HG02938 (cell line): ENCODE measurements at regions not wholly inside any gene's neighbourhood (a gene's known extent, or its start where the extent isn't known, plus 50 kb on each side); places are given as distances from the start of the nearest gene placed in this dataset.

ENCODE experiments used
- ATAC-seq: cut with Tn5 transposase; IDR thresholded peaks from one replicate; pipeline ENCODE4 v1.9.1; 2021; ENCODE audit warnings: mild to moderate bottlenecking, moderate library complexity; ENCODE audit not compliant: unreplicated experiment

GRCh38 chr3:72109327-72110259, 324.6 kb upstream of the PROK2 start:
- ATAC-seq: no peak

- ATAC-seq: no peak
These were observed 320.4 kb upstream of the PROK2 start for GRCh38 chr3:72105306-72105705.

- peak; percentile 66 for ATAC-seq
These were observed 317.2 kb upstream of the PROK2 start for GRCh38 chr3:72102112-72102616.

- ATAC-seq: no peak
These were observed 316.5 kb upstream of the PROK2 start for GRCh38 chr3:72101494-72101893.

GRCh38 chr3:72100601-72101187, 315.7 kb upstream of the PROK2 start:
- ATAC-seq: peak; percentile 57

- no peak for ATAC-seq
These were observed 315.1 kb upstream of the PROK2 start for GRCh38 chr3:72100080-72100511.

GRCh38 chr3:72099326-72100079, 314.6 kb upstream of the PROK2 start:
- no peak for ATAC-seq

- no peak for ATAC-seq
These were observed 312.1 kb upstream of the PROK2 start for GRCh38 chr3:72097053-72097452.

GRCh38 chr3:72095521-72095920, 310.6 kb upstream of the PROK2 start:
- ATAC-seq: no peak

- ATAC-seq: no peak
These were observed 309.0 kb upstream of the PROK2 start for GRCh38 chr3:72093992-72094334.

- ATAC-seq: no peak
These were observed 308.5 kb upstream of the PROK2 start for GRCh38 chr3:72093270-72093991.

GRCh38 chr3:72092778-72093177, 307.8 kb upstream of the PROK2 start:
- ATAC-seq: no peak

GRCh38 chr3:72088486-72089025, 303.6 kb upstream of the PROK2 start:
- no peak for ATAC-seq

- no peak for ATAC-seq
These were observed 302.5 kb upstream of the PROK2 start for GRCh38 chr3:72087420-72087819.

GRCh38 chr3:72086743-72087087, 301.8 kb upstream of the PROK2 start:
- no peak for ATAC-seq

- ATAC-seq: no peak
These were observed 301.2 kb upstream of the PROK2 start for GRCh38 chr3:72086042-72086742.

- no peak for ATAC-seq
These were observed 300.1 kb upstream of the PROK2 start for GRCh38 chr3:72085036-72085435.

- ATAC-seq: peak; percentile 25
These were observed 298.0 kb upstream of the PROK2 start for GRCh38 chr3:72082776-72083462.

- ATAC-seq: peak; percentile 69
These were observed 297.3 kb upstream of the PROK2 start for GRCh38 chr3:72082186-72082715.
